Stomach (tissue), 4 donors: ENCODE measurements at regions not wholly inside any gene's neighbourhood (a gene's known extent, or its start where the extent isn't known, plus 50 kb on each side); places are given as distances from the start of the nearest gene placed in this dataset.

Experiments used
- EP300 ChIP-seq: sonication (generic); formaldehyde crosslinking; IDR thresholded peaks from one replicate; pipeline ENCODE4 v1.6.1; 2017; ENCODE audit warnings: antibody characterized with exemption
- POLR2A ChIP-seq, 4 donors: fragments of 450-650 bp; IDR thresholded peaks; one replicate each; pipeline ENCODE4 v1.6.1; 2016; ENCODE audit warnings: antibody characterized with exemption in 4 of 4, control low read depth in 2 of 4, mild to moderate bottlenecking in 1 of 4, moderate library complexity in 1 of 4
- POLR2AphosphoS5 ChIP-seq, 3 donors: sonication (generic); formaldehyde crosslinking; IDR thresholded peaks; one replicate each; pipeline ENCODE4 v1.6.1; 2016; ENCODE audit warnings: antibody characterized with exemption in 3 of 3
- TF ChIP-seq, protein P1 (sequence below), 7 experiments: fragments of 450-650 bp in 4 of 7; fragments of 200-600 bp in 3 of 7; sonication (generic) in 3 of 7; IDR thresholded peaks; one replicate each; pipeline ENCODE4 v1.5.1; 2016 to 2019; ENCODE audit warnings: antibody characterized with exemption in 7 of 7, control low read depth in 2 of 7, mild to moderate bottlenecking in 1 of 7

DNA sequence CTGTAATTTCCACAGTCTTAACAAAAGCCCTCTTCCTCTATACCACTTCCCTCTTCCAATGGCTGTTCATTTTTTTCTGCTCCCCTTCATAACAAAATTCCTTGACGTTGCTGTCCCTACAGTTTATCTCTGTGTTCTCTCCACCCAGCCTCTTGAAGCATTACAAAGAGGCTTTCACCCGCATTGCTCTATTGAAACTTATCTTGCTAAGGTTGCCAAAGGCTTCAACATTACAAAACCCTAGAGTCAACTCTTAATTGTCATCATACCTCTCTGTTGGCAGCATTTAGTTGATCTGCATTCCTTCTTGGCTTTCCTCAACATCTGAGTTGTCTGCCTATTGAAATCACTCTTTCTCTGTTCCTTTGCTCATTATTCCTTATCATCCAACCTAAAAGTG is 1055.7 kb downstream of the JRKL start:
- no peak for TF ChIP-seq POLR2A (IDR thresholded peaks at IDR 0.05)
- no peak for TF ChIP-seq EP300
- TF ChIP-seq, protein P1, sequence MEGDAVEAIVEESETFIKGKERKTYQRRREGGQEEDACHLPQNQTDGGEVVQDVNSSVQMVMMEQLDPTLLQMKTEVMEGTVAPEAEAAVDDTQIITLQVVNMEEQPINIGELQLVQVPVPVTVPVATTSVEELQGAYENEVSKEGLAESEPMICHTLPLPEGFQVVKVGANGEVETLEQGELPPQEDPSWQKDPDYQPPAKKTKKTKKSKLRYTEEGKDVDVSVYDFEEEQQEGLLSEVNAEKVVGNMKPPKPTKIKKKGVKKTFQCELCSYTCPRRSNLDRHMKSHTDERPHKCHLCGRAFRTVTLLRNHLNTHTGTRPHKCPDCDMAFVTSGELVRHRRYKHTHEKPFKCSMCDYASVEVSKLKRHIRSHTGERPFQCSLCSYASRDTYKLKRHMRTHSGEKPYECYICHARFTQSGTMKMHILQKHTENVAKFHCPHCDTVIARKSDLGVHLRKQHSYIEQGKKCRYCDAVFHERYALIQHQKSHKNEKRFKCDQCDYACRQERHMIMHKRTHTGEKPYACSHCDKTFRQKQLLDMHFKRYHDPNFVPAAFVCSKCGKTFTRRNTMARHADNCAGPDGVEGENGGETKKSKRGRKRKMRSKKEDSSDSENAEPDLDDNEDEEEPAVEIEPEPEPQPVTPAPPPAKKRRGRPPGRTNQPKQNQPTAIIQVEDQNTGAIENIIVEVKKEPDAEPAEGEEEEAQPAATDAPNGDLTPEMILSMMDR (IDR thresholded peaks at IDR 0.05): no peak
- no peak for TF ChIP-seq POLR2AphosphoS5 (IDR thresholded peaks at IDR 0.05)
